A549 (cell line): ENCODE measurements at regions not wholly inside any gene's neighbourhood (a gene's known extent, or its start where the extent isn't known, plus 50 kb on each side); places are given as distances from the start of the nearest gene placed in this dataset.

ENCODE experiments used
- ATAC-seq, 2 experiments: fragments of 200-7000 bp in 1 of 2; fragments of >200 bp in 1 of 2; cut with Nextera tagmentation in 1 of 2; cut with Tn5 transposase in 1 of 2; 3 replicates each; pipeline versions ENCODE4 v1.8.0 to v1.9.1; 2018 to 2020; ENCODE audit warnings: mild to moderate bottlenecking in 1 of 2, moderate library complexity in 1 of 2
- CTCF ChIA-PET: fragments of 300-600 bp; sonication (Branson Sonifier 250); formaldehyde crosslinking; extraction: SDS; loops from one replicate; lab custom pipeline; 2021; ENCODE audit warnings: antibody characterized with exemption, inconsistent platforms; lab: Yijun Ruan, JAX
- POLR2A ChIA-PET: fragments of 350-600 bp; formaldehyde crosslinking; extraction: SDS; loops from one replicate; lab custom pipeline; 2021; ENCODE audit warnings: antibody characterized with exemption, inconsistent platforms; lab: Yijun Ruan, JAX
- DNase-seq, 2 experiments: peaks; one replicate each; pipeline versions ENCODE4 v3.0.0 to v3.0.0-alpha.2; 2011 to 2016; ENCODE audit warnings: low read depth in 1 of 2, low spot score in 1 of 2
- FAIRE-seq: peaks from 2 replicates; lab custom pipeline; 2011; peaks lifted over from hg19 to GRCh38; lab: Jason Lieb, UNC
- H3K27ac ChIP-seq, 2 experiments: fragments of >200 bp; sonication (Bioruptor Twin); formaldehyde crosslinking; 3 replicates each; pipeline ENCODE4 v1.5.1; 2016 to 2017
- H3K4me1 ChIP-seq: fragments of >200 bp; sonication (Bioruptor Twin); formaldehyde crosslinking; 3 replicates; pipeline ENCODE4 v1.6.1; 2016
- H3K4me2 ChIP-seq: fragments of >200 bp; sonication (Bioruptor Twin); formaldehyde crosslinking; 3 replicates; pipeline ENCODE4 v1.6.1; 2016
- H3K4me3 ChIP-seq: fragments of >200 bp; sonication (Bioruptor Twin); formaldehyde crosslinking; 3 replicates; pipeline ENCODE4 v1.5.1; 2016
- H3K9me3 ChIP-seq: fragments of >200 bp; sonication (Bioruptor Twin); formaldehyde crosslinking; 3 replicates; pipeline ENCODE4 v1.6.1; 2016
- CBX2 ChIP-seq: fragments of 200-600 bp; sonication (generic); IDR thresholded peaks from 2 replicates; pipeline ENCODE4 v1.6.1; 2016; ENCODE audit warnings: low read depth, mild to moderate bottlenecking, borderline replicate concordance
- CEBPB ChIP-seq, 2 experiments: fragments of >200 bp in 1 of 2; sonication (Bioruptor Twin) in 1 of 2; formaldehyde crosslinking in 1 of 2; IDR thresholded peaks; 2 replicates each; pipeline ENCODE4 v1.6.1; 2012 to 2016
- CTCF ChIP-seq: fragments of >200 bp; sonication (Bioruptor Twin); formaldehyde crosslinking; IDR thresholded peaks from 3 replicates; pipeline ENCODE4 v1.5.1; 2016
- E2F6 ChIP-seq: IDR thresholded peaks from 2 replicates; pipeline ENCODE4 v1.6.1; 2012; ENCODE audit warnings: low read depth, borderline replicate concordance
- ELK1 ChIP-seq: fragments of 150-350 bp; IDR thresholded peaks from 2 replicates; pipeline ENCODE4 v1.6.1; 2014; ENCODE audit warnings: low read depth, mild to moderate bottlenecking, low read length
- FOSB ChIP-seq: fragments of 250-450 bp; sonication (Bioruptor Pico); IDR thresholded peaks from 2 replicates; pipeline ENCODE4 v1.5.0; 2020; ENCODE audit warnings: mild to moderate bottlenecking, moderate library complexity
- HMGXB4 ChIP-seq: fragments of 250-450 bp; sonication (Bioruptor Pico); IDR thresholded peaks from 2 replicates; pipeline ENCODE4 v1.5.0; 2021; ENCODE audit warnings: mild to moderate bottlenecking, moderate library complexity, borderline replicate concordance
- HOXA7 ChIP-seq: fragments of 250-450 bp; sonication (Bioruptor Pico); IDR thresholded peaks from 2 replicates; pipeline ENCODE4 v1.5.0; 2020; ENCODE audit warnings: mild to moderate bottlenecking, moderate library complexity
- MAFK ChIP-seq: fragments of 450-650 bp; IDR thresholded peaks from 2 replicates; pipeline ENCODE4 v1.6.1; 2014; ENCODE audit not compliant: partially characterized antibody
- MAZ ChIP-seq: fragments of 150-350 bp; IDR thresholded peaks from 2 replicates; pipeline ENCODE4 v1.6.1; 2014; ENCODE audit warnings: antibody characterized with exemption, low read depth, low read length, borderline replicate concordance
- MYC ChIP-seq: IDR thresholded peaks from 2 replicates; pipeline ENCODE4 v1.6.1; 2012; ENCODE audit warnings: mild to moderate bottlenecking, inconsistent platforms, low read length, improper control_type of control experiment, borderline replicate concordance
- NPAS2 ChIP-seq: fragments of 250-450 bp; sonication (Bioruptor Pico); IDR thresholded peaks from 2 replicates; pipeline ENCODE4 v1.8.0; 2022; ENCODE audit warnings: mild to moderate bottlenecking, moderate library complexity, borderline replicate concordance
- NR3C1 ChIP-seq: fragments of >200 bp; sonication (Bioruptor Twin); formaldehyde crosslinking; IDR thresholded peaks from 3 replicates; pipeline ENCODE4 v1.6.1; 2017
- PHF8 ChIP-seq: fragments of 200-600 bp; sonication (generic); IDR thresholded peaks from 2 replicates; pipeline ENCODE4 v1.6.1; 2016; ENCODE audit warnings: low read depth, mild to moderate bottlenecking, antibody characterized with exemption, moderate library complexity, borderline replicate concordance
- RAD21 ChIP-seq, 2 experiments: fragments of >200 bp in 1 of 2; sonication (Bioruptor Twin) in 1 of 2; formaldehyde crosslinking in 1 of 2; IDR thresholded peaks in 1 of 2; conservative IDR thresholded peaks in 1 of 2; 2 replicates in 1 of 2; 3 replicates in 1 of 2; pipeline ENCODE4 v1.6.1; 2012 to 2018; ENCODE audit warnings: inconsistent platforms in 1 of 2
- RFX5 ChIP-seq: fragments of 450-650 bp; IDR thresholded peaks from 2 replicates; pipeline ENCODE4 v1.7.1; 2014; ENCODE audit warnings: antibody characterized with exemption, mild to moderate bottlenecking, moderate library complexity
- RNF2 ChIP-seq: fragments of 200-600 bp; sonication (generic); IDR thresholded peaks from 2 replicates; pipeline ENCODE4 v1.6.1; 2016; ENCODE audit warnings: low read depth, mild to moderate bottlenecking, antibody characterized with exemption, moderate library complexity, borderline replicate concordance
- SMC3 ChIP-seq: fragments of >200 bp; sonication (Bioruptor Twin); formaldehyde crosslinking; IDR thresholded peaks from 3 replicates; pipeline ENCODE4 v1.6.1; 2018; ENCODE audit warnings: inconsistent platforms
- SREBF2 ChIP-seq: fragments of 450-650 bp; IDR thresholded peaks from 2 replicates; pipeline ENCODE4 v1.6.1; 2014; ENCODE audit warnings: mild to moderate bottlenecking, moderate library complexity
- TFCP2L1 ChIP-seq: fragments of 250-450 bp; sonication (Bioruptor Pico); IDR thresholded peaks from 2 replicates; pipeline ENCODE4 v1.5.0; 2021; ENCODE audit warnings: mild to moderate bottlenecking
- ZFP36 ChIP-seq: fragments of 450-650 bp; IDR thresholded peaks from 2 replicates; pipeline ENCODE4 v1.6.1; 2014; ENCODE audit warnings: borderline replicate concordance; ENCODE audit not compliant: partially characterized antibody
- ZNF302 ChIP-seq: fragments of 250-450 bp; sonication (Bioruptor Pico); IDR thresholded peaks from 2 replicates; pipeline ENCODE4 v1.9.0; 2021; ENCODE audit warnings: inconsistent platforms, mild to moderate bottlenecking, moderate library complexity
- WGBS: methylation state at CpG from one replicate; pipeline ENCODE4 v1.1.6; 2017; ENCODE audit errors: missing lambda C conversion rate; 5-methylcytosine and 5-hydroxymethylcytosine counted together

GRCh38 chr7:83882551-83882950 is 233.6 kb upstream of the SEMA3E start:
- DNase-seq (no peak), FAIRE-seq (no peak)

GRCh38 chr7:83879063-83879462 is 230.1 kb upstream of the SEMA3E start:
- H3K4me2 ChIP-seq = no peak overlapping the region
- CTCF ChIA-PET = no interaction called here
- no peak for FAIRE-seq
- TF ChIP-seq SMC3 (no peak), CBX2 (no peak), FOSB (CRISPR knock-in tag) (no peak), PHF8 (no peak), E2F6 (no peak), CTCF (no peak), CEBPB (IDR thresholded peaks at IDR 0.05) (no peak), RAD21 (conservative IDR thresholded peaks at IDR 0.05 in 1 of 2, IDR thresholded peaks at IDR 0.05 in 1 of 2) (no peak), TFCP2L1 (CRISPR knock-in tag) (no peak), RFX5 (no peak), NPAS2 (no peak), HOXA7 (CRISPR knock-in tag) (no peak), RNF2 (no peak), SREBF2 (no peak), MYC (no peak), ZFP36 (no peak), MAZ (no peak), HMGXB4 (CRISPR knock-in tag) (no peak), NR3C1 (no peak), ZNF302 (CRISPR knock-in tag) (no peak)
- 5% methylated on average over 1 of the region's 1 CpG for WGBS
- no peaks in the 10 kb centered on the region for H3K4me1 ChIP-seq
- no peaks in the 10 kb centered on the region for H3K9me3 ChIP-seq
- POLR2A ChIA-PET = no interaction called here
- DNase-seq = no peak
- no peak for ATAC-seq
- H3K27ac ChIP-seq = no peak overlapping the region
- no peak overlapping the region for H3K4me3 ChIP-seq

More at GRCh38 chr7:83882551-83882950, 233.6 kb upstream of the SEMA3E start:
- POLR2A ChIA-PET = no interaction called here
- Histone ChIP-seq H3K9me3 (no peaks in the 10 kb centered on the region), H3K4me2 (no peak overlapping the region), H3K27ac (no peak overlapping the region), H3K4me3 (no peak overlapping the region), H3K4me1 (no peaks in the 10 kb centered on the region)
- 7% methylated on average over 1 of the region's 1 CpG for WGBS
- no peak for TF ChIP-seq CBX2
- TF ChIP-seq ELK1 = no peak
- peak; percentile 67 for TF ChIP-seq MAFK
- CTCF ChIA-PET = no interaction called here
- ATAC-seq = no peak
